H9 (cell line): ENCODE measurements at regions not wholly inside any gene's neighbourhood (a gene's known extent, or its start where the extent isn't known, plus 50 kb on each side); places are given as distances from the start of the nearest gene placed in this dataset.

Source experiments
- DNase-seq: peaks from one replicate; pipeline ENCODE4 v3.0.0-alpha.2; 2017
- H2AFZ ChIP-seq: one replicate; pipeline ENCODE4 v1.6.1; 2013; ENCODE audit warnings: mild to moderate bottlenecking, low read length, control low read depth, moderate library complexity
- H2AK5ac ChIP-seq: 2 replicates; pipeline ENCODE4 v1.6.1; 2013; ENCODE audit warnings: low read length, control low read depth, mixed read lengths; ENCODE audit not compliant: insufficient read length
- H2BK120ac ChIP-seq: one replicate; pipeline ENCODE4 v1.6.1; 2013; ENCODE audit warnings: low read depth, mild to moderate bottlenecking, low read length, control low read depth, inconsistent platforms; ENCODE audit not compliant: poor library complexity, severe bottlenecking
- H2BK12ac ChIP-seq: 2 replicates; pipeline ENCODE4 v1.6.1; 2013; ENCODE audit warnings: low read length, control low read depth, mixed read lengths, low read depth; ENCODE audit not compliant: insufficient read length
- H2BK15ac ChIP-seq: 2 replicates; pipeline ENCODE4 v1.6.1; 2013; ENCODE audit warnings: low read depth, low read length, control low read depth
- H2BK20ac ChIP-seq: one replicate; pipeline ENCODE4 v1.6.1; 2013; ENCODE audit warnings: low read depth, mild to moderate bottlenecking, low read length, control low read depth, inconsistent platforms; ENCODE audit not compliant: poor library complexity, severe bottlenecking
- H2BK5ac ChIP-seq: 2 replicates; pipeline ENCODE4 v1.6.1; 2013; ENCODE audit warnings: low read length, control low read depth, mixed read lengths; ENCODE audit not compliant: insufficient read length
- H3K14ac ChIP-seq: 2 replicates; pipeline ENCODE4 v1.6.1; 2013; ENCODE audit warnings: low read length, control low read depth; ENCODE audit not compliant: insufficient read depth
- H3K18ac ChIP-seq: 2 replicates; pipeline ENCODE4 v1.6.1; 2013; ENCODE audit warnings: low read depth, mild to moderate bottlenecking, mixed read lengths, low read length, control low read depth; ENCODE audit not compliant: insufficient read length
- H3K23ac ChIP-seq: 2 replicates; pipeline ENCODE4 v1.6.1; 2013; ENCODE audit warnings: low read length, control low read depth, mixed read lengths, low read depth; ENCODE audit not compliant: insufficient read length
- H3K23me2 ChIP-seq: 2 replicates; pipeline ENCODE4 v1.6.1; 2013; ENCODE audit warnings: low read depth, mild to moderate bottlenecking, mixed read lengths, low read length, control low read depth; ENCODE audit not compliant: insufficient read length, poor library complexity, severe bottlenecking
- H3K27ac ChIP-seq: 2 replicates; pipeline ENCODE4 v1.5.1; 2013; ENCODE audit warnings: low read length, control low read depth, mixed read lengths, low read depth; ENCODE audit not compliant: insufficient read length
- H3K27me3 ChIP-seq: 2 replicates; pipeline ENCODE4 v1.6.1; 2013; ENCODE audit warnings: low read length, control low read depth, inconsistent platforms; ENCODE audit not compliant: insufficient read depth
- H3K4ac ChIP-seq: 2 replicates; pipeline ENCODE4 v1.6.1; 2013; ENCODE audit warnings: low read depth, mild to moderate bottlenecking, control low read depth, inconsistent platforms, low read length, moderate library complexity
- H3K4me1 ChIP-seq: 2 replicates; pipeline ENCODE4 v1.6.1; 2013; ENCODE audit warnings: low read length, control low read depth, inconsistent platforms; ENCODE audit not compliant: insufficient read depth
- H3K4me2 ChIP-seq: 2 replicates; pipeline ENCODE4 v1.6.1; 2013; ENCODE audit warnings: low read length, control low read depth, mixed read lengths; ENCODE audit not compliant: insufficient read length, insufficient read depth
- H3K56ac ChIP-seq: 2 replicates; pipeline ENCODE4 v1.6.1; 2013; ENCODE audit warnings: low read depth, mild to moderate bottlenecking, mixed read lengths, low read length, control low read depth; ENCODE audit not compliant: insufficient read length
- H3K79me1 ChIP-seq: 2 replicates; pipeline ENCODE4 v1.6.1; 2013; ENCODE audit warnings: low read depth, mild to moderate bottlenecking, moderate library complexity, low read length, control low read depth, inconsistent platforms; ENCODE audit not compliant: insufficient read depth, poor library complexity, severe bottlenecking
- H3K79me2 ChIP-seq: 2 replicates; pipeline ENCODE4 v1.6.1; 2013; ENCODE audit warnings: low read length, control low read depth, inconsistent platforms; ENCODE audit not compliant: insufficient read depth
- H3K9ac ChIP-seq: 2 replicates; pipeline ENCODE4 v1.6.1; 2013; ENCODE audit warnings: low read length, control low read depth, mixed read lengths; ENCODE audit not compliant: insufficient read length; ENCODE audit errors: extremely low read depth
- H3K9me3 ChIP-seq: one replicate; pipeline ENCODE4 v1.6.1; 2013; ENCODE audit warnings: low read depth, low read length, inconsistent platforms; ENCODE audit not compliant: control insufficient read depth
- H3T11ph ChIP-seq: one replicate; pipeline ENCODE4 v1.6.1; 2013; ENCODE audit warnings: mild to moderate bottlenecking, low read length, control low read depth, inconsistent platforms
- H4K20me1 ChIP-seq: one replicate; pipeline ENCODE4 v1.6.1; 2013; ENCODE audit not compliant: control insufficient read depth, insufficient read length, insufficient read depth
- H4K5ac ChIP-seq: 2 replicates; pipeline ENCODE4 v1.6.1; 2013; ENCODE audit warnings: low read depth, mild to moderate bottlenecking, mixed read lengths, low read length, control low read depth; ENCODE audit not compliant: insufficient read length
- H4K8ac ChIP-seq: replicated peaks from 2 replicates; pipeline ENCODE4 v1.6.1; 2013; ENCODE audit warnings: low read length, control low read depth, mixed read lengths, low read depth; ENCODE audit not compliant: insufficient read length
- H4K91ac ChIP-seq: 2 replicates; pipeline ENCODE4 v1.6.1; 2013; ENCODE audit warnings: low read depth, mild to moderate bottlenecking, moderate library complexity, mixed read lengths, low read length, control low read depth; ENCODE audit not compliant: insufficient read length
- H3K27ac Mint-ChIP-seq, 3 experiments: 2 replicates in 2 of 3; 3 replicates in 1 of 3; pipeline ENCODE4 v1.8.0; 2020 to 2021; ENCODE audit warnings: mixed read lengths in 3 of 3, mild to moderate bottlenecking in 1 of 3, moderate library complexity in 1 of 3
- H3K27me3 Mint-ChIP-seq: 2 replicates; pipeline ENCODE4 v1.8.0; 2021; ENCODE audit warnings: low read depth, mild to moderate bottlenecking, moderate library complexity, mixed read lengths
- H3K36me3 Mint-ChIP-seq, 3 experiments: 2 replicates in 2 of 3; 3 replicates in 1 of 3; pipeline ENCODE4 v1.8.0; 2020 to 2021; ENCODE audit warnings: low read depth in 3 of 3, mixed read lengths in 3 of 3; ENCODE audit not compliant: insufficient read depth in 1 of 3
- H3K4me1 Mint-ChIP-seq, 2 experiments: 2 replicates each; pipeline ENCODE4 v1.8.0; 2020; ENCODE audit warnings: mixed read lengths in 2 of 2
- H3K4me3 Mint-ChIP-seq, 2 experiments: 2 replicates in 1 of 2; 3 replicates in 1 of 2; pipeline ENCODE4 v1.8.0; 2020 to 2021; ENCODE audit warnings: mild to moderate bottlenecking in 2 of 2, mixed read lengths in 2 of 2, moderate library complexity in 1 of 2
- H3K9me3 Mint-ChIP-seq, 2 experiments: 2 replicates in 1 of 2; 3 replicates in 1 of 2; pipeline ENCODE4 v1.8.0; 2020; ENCODE audit warnings: mild to moderate bottlenecking in 2 of 2, mixed read lengths in 2 of 2, moderate library complexity in 1 of 2
- WGBS: extraction: QIAGEN DNeasy Blood & Tissue Kit; methylation state at CpG from one replicate; pipeline ENCODE4 v1.1.7; 2013; ENCODE audit warnings: missing lambda C conversion rate, low lambda C conversion rate, mixed read lengths; ENCODE audit not compliant: insufficient read length; ENCODE audit errors: extremely low coverage; 5-methylcytosine and 5-hydroxymethylcytosine counted together
- TF ChIP-seq, protein P1 (sequence below): fragments of 200-600 bp; sonication (generic); conservative IDR thresholded peaks from 3 replicates; pipeline ENCODE4 v1.8.0; 2021; ENCODE audit warnings: antibody characterized with exemption, mild to moderate bottlenecking

- DNase-seq: no peak
- H3K23me2 ChIP-seq: no peaks in the 10 kb centered on the region
- no peak overlapping the region for H3K27ac ChIP-seq
- no peak overlapping the region for H2BK20ac ChIP-seq
- no peak overlapping the region for H2BK120ac ChIP-seq
- Mint-ChIP-seq H3K27ac (no peak overlapping the region), H3K36me3 (no peaks in the 10 kb centered on the region; a peak in 1 of 7 replicates), H3K9me3 (no peaks in the 10 kb centered on the region; a peak in 1 of 5 replicates), H3K4me1 (peaks cover 0 to 4% of the 10 kb centered on the region in 2 experiments; a peak in 1 of 4 replicates), H3K4me3 (no peak overlapping the region), H3K27me3 (0 out of 2 replicates have a peak, but pooled peaks cover 1% of the 10 kb centered on the region)
- TF ChIP-seq, protein P1, sequence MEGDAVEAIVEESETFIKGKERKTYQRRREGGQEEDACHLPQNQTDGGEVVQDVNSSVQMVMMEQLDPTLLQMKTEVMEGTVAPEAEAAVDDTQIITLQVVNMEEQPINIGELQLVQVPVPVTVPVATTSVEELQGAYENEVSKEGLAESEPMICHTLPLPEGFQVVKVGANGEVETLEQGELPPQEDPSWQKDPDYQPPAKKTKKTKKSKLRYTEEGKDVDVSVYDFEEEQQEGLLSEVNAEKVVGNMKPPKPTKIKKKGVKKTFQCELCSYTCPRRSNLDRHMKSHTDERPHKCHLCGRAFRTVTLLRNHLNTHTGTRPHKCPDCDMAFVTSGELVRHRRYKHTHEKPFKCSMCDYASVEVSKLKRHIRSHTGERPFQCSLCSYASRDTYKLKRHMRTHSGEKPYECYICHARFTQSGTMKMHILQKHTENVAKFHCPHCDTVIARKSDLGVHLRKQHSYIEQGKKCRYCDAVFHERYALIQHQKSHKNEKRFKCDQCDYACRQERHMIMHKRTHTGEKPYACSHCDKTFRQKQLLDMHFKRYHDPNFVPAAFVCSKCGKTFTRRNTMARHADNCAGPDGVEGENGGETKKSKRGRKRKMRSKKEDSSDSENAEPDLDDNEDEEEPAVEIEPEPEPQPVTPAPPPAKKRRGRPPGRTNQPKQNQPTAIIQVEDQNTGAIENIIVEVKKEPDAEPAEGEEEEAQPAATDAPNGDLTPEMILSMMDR: no peak
- H3K4me2 ChIP-seq: no peak overlapping the region
- H4K5ac ChIP-seq: no peak overlapping the region
- no peaks in the 10 kb centered on the region for H3K4me1 ChIP-seq
- H2BK5ac ChIP-seq: no peak overlapping the region
- no peak overlapping the region for H3K4ac ChIP-seq
- no peaks in the 10 kb centered on the region for H3K9me3 ChIP-seq
- no peak overlapping the region for H4K8ac ChIP-seq
- H2BK12ac ChIP-seq: no peak overlapping the region
- H3K27me3 ChIP-seq: no peaks in the 10 kb centered on the region
- H3K79me2 ChIP-seq: no peaks in the 10 kb centered on the region
- H2AK5ac ChIP-seq: no peak overlapping the region
- WGBS: no CpG with 5 or more reads among the region's 12 CpGs
- H3K9ac ChIP-seq: no peak overlapping the region
- no peaks in the 10 kb centered on the region for H3K79me1 ChIP-seq
- H4K20me1 ChIP-seq: no peaks in the 10 kb centered on the region
- H3K23ac ChIP-seq: no peak overlapping the region
- no peak overlapping the region for H2BK15ac ChIP-seq
- no peak overlapping the region for H3K56ac ChIP-seq
- H3K14ac ChIP-seq: no peak overlapping the region
- H3K18ac ChIP-seq: no peak overlapping the region
- H2AFZ ChIP-seq: no peak overlapping the region
- H3T11ph ChIP-seq: no peak overlapping the region
- no peak overlapping the region for H4K91ac ChIP-seq
Observed at GRCh38 chr19:30107251-30107650, 165.2 kb downstream of the URI1 start.
